Liver (tissue), 3 donors: ENCODE measurements at regions not wholly inside any gene's neighbourhood (a gene's known extent, or its start where the extent isn't known, plus 50 kb on each side); places are given as distances from the start of the nearest gene placed in this dataset.

Experiments used
- ATF3 ChIP-seq: IDR thresholded peaks from 2 replicates; pipeline ENCODE4 v1.6.1; 2016; ENCODE audit warnings: antibody characterized with exemption
- CTCF ChIP-seq: fragments of 150-350 bp; IDR thresholded peaks from 2 replicates; pipeline ENCODE4 v1.5.1; 2017; ENCODE audit warnings: improper control_type of control experiment, low read depth, low read length; ENCODE audit not compliant: missing input control
- RAD21 ChIP-seq, 2 donors: IDR thresholded peaks; 2 replicates each; pipeline ENCODE4 v1.6.1; 2016; ENCODE audit warnings: antibody characterized with exemption in 2 of 2, mild to moderate bottlenecking in 2 of 2
- SP1 ChIP-seq: IDR thresholded peaks from 2 replicates; pipeline ENCODE4 v1.6.1; 2018; ENCODE audit warnings: antibody characterized with exemption, mild to moderate bottlenecking
- TAF1 ChIP-seq: conservative IDR thresholded peaks from 2 replicates; pipeline ENCODE4 v1.6.1; 2016; ENCODE audit warnings: antibody characterized with exemption, mild to moderate bottlenecking
- ZBTB33 ChIP-seq: IDR thresholded peaks from 2 replicates; pipeline ENCODE4 v1.6.1; 2016; ENCODE audit warnings: antibody characterized with exemption
- donor health status: healthy.
- donor health status: healthy.

- no peak for TF ChIP-seq ZBTB33
- no peak for TF ChIP-seq TAF1
- no peak for TF ChIP-seq CTCF
- no peak for TF ChIP-seq RAD21 (IDR thresholded peaks at IDR 0.05)
- no peak for TF ChIP-seq SP1
- TF ChIP-seq ATF3, result no peak
Observed at GRCh38 chr5:2293906-2294305, 411.2 kb upstream of the IRX4 start.
